ENCODE measurements at regions not wholly inside any gene's neighbourhood (a gene's known extent, or its start where the extent isn't known, plus 50 kb on each side); places are given as distances from the start of the nearest gene placed in this dataset.

- TF ChIP-seq CTCF (IDR thresholded peaks at IDR 0.05; ENCODE audit: low read depth, low read length) (no peak), POLR2A (IDR thresholded peaks at IDR 0.05; ENCODE audit: extremely low read depth, insufficient read length) (no peak), MAX (IDR thresholded peaks at IDR 0.05; ENCODE audit: low read depth, low read length) (no peak), MYC (IDR thresholded peaks at IDR 0.05; ENCODE audit: low read depth, low read length) (no peak)
Measured at GRCh38 chr10:4240608-4241197, 455.7 kb upstream of the KLF6 start.

All from NB4 (cell line).